ENCODE measurements at regions not wholly inside any gene's neighbourhood (a gene's known extent, or its start where the extent isn't known, plus 50 kb on each side); places are given as distances from the start of the nearest gene placed in this dataset.
"Not testable (repeated sequence)": the region's sequence is repeated elsewhere in the genome, so short reads cannot be mapped to it uniquely, and the experiment has no call there.

DNA sequence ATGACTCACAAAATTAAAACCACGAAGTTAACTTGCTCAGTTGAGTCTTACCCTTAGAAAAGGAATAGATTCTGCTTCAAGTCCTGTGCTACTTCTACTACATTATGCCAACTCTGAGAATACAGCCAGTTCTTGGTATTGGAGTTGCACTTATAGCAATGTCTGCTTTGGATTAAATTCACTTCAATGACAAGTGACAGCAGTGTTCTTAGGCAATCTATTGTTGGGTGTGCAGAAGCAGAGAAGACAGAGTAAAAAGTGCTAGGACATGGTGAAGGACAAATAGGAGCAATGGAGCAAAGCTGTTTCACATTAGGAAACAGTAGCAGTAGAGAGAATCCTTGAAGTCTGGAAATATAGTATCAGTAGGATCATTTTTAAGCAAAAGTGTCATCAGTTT, 713.1 kb downstream of the SI start:
- no peak for DNase-seq

- DNase-seq, result no peak
Measured at GRCh38 chr3:164364111-164364510, 714.2 kb downstream of the SI start.

DNA sequence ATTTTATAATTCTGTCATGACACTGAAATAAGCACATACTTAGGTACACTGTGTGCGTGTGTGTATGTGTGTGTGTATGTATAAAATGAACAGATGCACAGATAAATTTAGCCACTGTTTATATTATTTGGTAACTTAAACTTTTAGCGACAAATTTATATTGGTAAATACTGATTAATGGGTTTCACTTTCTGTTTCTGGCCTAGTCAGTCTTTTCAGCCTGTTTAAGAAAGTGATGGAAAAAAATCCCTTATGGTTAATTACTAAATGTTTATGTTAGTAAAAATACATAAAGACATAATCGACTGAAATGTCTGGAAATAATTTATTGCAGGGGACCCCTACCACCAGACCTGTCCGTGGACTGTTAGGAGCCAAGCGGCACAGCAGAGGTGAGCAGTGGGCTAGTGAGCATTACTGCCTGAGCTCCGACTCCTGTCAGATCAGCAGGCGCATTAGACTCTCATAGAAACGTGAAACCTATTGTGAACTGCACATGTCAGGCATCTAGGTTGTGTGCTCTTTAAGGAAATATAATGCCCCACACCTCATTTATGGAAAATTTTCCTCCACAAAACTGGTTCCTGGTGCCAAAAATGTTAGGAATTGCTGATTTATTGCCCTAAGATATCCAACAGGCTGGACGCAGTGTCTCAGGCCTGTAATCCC, 717.4 kb downstream of the SI start:
- no peak for DNase-seq

DNA sequence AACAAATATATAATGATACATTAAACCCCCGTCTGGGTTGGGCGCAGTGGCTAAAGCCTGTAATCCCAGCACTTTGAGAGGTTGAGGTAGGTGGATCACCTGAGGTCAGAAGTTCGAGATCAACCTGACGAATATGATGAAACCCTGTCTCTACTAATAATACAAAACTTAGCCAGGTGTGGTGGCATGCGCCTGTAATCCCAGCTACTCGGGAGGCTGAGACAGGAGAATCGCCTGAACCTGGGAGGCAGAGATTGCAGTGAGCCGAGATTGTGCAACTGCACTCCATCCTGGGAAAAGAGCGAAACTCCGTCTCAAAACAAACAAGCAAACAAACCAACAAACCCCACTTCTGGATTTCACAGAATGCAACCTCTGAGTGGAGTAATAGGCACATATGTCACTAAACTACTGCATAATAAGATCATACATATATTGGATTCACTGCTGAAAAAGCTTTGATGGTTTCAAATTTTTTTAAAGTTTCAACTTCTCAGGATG, 718.2 kb downstream of the SI start:
- DNase-seq, result no peak

- no peak for DNase-seq
Measured at GRCh38 chr3:164352991-164353390, 725.3 kb downstream of the SI start.

DNA sequence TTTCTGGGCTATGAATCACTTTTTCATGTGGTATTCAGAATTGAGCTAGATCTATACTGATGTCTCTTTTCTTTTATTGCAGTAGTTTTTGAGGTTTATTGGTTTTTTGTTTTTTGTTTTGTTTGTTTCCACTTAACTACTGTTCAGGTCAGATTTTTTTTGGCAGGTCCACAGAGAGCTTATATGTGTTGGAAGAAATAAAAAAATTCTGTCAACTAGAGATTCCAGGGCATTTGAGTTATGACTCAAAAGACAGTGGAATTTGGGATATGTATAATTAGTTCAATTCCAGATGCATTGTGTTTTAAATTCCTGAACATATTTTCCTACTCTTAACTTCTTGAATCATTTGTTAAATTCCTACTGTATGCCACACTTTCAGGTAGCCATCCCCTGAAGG, 727.2 kb downstream of the SI start:
- no peak for DNase-seq

DNA sequence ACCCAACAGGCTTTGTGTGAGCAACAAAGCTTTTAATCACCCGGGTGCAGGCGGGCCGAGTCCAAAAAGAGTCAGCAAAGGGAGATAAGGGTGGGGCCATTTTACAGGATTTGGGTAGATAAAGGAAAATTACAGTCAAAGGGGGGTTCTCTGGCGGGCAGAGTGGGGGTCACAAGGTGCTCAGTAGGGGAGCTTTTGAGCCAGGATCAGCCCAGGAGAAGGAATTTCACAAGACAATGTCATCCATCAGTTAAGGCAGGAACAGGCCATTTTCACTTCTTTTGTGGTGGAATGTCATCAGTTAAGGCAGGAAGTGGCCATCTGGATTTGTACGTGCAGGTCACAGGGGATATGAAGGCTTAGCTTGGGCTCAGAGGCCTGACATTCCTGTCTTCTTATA, 736.1 kb downstream of the SI start:
- not testable (repeated sequence) for DNase-seq

GRCh38 chr3:164341086-164341485, 737.2 kb downstream of the SI start:
- DNase-seq, result no peak

GRCh38 chr3:164340273-164340672, 738.0 kb downstream of the SI start:
- no peak for DNase-seq

DNA sequence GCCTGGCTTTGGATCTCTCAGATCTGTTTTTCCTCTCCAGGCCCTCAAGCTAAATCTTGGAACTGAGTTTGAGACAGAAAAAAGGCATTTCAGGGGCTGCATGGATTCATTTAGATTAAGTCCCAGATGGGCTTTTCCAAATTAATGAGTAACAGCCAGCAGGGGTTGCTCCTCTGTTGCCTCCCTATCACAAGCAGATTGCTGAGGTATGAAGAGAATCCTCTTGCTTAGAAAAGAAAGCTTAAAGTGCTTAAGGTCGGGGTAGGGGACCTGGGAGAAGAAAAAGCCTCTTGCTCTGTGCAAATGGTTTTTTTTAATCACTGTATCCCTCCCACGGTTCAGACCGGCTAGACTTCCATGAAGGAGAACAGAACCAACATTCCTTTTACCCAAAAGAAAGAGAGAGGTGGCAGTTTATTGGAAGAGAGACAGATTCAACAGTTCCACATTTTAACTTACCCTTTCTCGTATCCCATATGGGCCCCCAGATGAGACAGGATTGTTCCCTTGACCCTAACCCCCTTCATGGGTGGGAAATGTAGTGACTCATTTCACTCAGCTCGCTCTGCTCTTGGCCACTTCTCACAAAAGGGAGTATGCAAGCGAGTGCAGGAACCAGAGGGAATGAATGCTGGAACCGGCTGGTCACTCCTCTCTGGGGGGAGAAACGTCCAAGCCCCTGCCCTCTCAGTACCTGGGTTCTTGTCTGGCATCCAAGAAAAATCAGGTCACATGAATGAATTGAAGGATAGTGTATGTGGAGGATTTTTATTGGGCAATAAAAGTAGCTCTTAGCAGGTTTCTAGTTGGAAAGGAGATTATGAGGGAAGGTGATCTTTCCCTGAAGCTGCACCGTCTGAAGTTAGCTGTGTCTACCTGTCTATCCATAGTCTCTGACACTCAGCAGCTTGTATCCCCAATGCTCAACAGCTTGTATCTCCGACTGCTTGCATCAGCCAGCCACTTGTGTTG, 745.2 kb downstream of the SI start:
- DNase-seq, result no peak

GRCh38 chr3:164326714-164327113, 751.6 kb downstream of the SI start:
- DNase-seq, result no peak

DNA sequence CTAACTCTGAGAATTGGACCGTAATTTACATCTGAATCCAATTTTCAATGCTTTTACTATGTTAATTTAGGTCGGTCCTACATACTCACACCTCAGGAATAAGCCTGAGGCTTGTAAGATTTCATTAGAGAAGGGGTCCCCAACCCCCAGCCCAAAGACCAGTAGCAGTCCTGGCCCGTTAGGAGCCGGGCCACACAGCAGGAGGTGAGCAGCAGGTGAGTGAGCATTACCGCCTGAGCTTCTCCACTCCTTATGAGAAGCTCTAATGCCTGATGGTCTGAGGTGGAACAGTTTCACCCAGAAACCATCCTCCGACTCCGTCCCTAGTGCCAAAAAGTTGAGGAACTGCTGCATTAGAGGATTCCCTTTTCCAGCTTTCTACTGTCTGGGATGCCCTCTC, 757.3 kb downstream of the SI start:
- DNase-seq, result no peak

GRCh38 chr3:164306042-164306441, 772.3 kb downstream of the SI start:
- no peak for DNase-seq

DNA sequence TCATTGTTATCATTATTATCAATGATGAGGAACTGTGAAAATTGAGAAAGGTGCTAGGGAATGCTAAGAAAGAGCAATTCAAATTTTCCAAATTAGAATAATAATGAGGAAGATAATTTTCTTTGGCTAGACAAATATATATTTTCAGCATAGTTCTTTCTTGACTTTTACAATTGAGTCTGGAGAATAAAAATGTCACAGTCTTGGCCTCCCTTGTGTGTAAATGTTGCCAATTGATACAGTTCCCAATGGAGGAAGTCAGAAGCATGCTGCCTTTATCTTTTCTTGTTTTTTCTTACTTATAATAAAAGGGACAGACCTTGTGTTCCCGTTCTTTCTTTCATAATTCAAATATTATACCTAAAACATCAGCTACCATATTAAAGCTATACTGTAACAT, 774.4 kb downstream of the SI start:
- DNase-seq, result no peak

DNA sequence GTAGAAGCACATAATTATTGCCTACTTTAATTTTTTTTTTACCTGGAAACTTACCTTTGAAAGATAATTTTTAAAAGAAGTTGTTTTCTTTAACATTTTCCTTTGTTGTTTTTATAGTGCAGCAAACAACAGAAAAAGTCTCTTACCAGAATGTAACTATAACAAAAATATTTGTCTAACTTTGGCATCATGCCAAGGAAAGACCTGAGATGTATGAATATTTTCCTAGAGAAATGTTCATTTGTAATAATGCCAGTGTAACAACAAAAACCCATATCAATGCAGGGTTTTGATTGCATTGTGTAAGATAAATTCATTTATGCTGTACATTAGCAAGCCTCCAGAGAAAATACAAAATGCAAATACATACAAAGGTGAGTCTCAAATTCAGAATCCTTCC, 775.7 kb downstream of the SI start:
- no peak for DNase-seq

DNA sequence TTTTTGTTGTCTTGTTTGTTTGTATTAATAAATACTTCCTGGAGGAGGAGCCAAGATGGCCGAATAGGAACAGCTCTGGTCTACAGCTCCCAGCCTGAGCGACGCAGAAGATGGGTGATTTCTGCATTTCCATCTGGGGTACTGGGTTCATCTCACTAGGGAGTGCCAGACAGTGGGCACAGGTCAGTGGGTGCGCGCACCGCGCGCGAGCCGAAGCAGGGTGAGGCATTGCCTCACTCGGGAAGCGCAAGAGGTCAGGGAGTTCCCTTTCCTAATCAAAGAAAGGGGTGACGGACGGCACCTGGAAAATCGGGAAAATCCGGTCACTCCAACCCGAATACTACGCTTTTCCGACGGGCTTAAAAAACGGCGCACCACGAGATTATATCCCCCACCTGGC, 786.8 kb downstream of the SI start:
- DNase-seq, result not testable (repeated sequence)

GRCh38 chr3:164278550-164278949, 799.7 kb downstream of the SI start:
- DNase-seq, result no peak

GRCh38 chr3:164267053-164267452, 811.2 kb downstream of the SI start:
- DNase-seq, result no peak

DNA sequence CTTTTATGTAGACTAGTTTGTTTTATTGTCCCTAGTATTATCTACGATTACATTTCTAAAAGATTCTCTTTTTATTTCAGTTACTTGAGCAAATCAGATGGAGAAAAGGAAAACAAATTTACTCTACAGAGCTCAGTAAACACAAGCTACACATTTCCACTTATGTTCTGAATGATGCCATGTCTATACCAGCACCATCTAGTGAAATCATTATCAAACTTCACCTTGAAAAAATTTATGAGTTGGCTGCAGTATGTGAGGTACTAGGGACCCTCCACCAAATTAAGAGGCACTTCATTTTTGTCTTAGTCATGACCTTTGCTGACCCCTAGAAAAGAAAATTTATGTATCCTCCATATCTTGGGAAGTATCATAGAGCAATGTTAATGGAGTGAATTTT, 827.4 kb downstream of the SI start:
- DNase-seq, result no peak

DNA sequence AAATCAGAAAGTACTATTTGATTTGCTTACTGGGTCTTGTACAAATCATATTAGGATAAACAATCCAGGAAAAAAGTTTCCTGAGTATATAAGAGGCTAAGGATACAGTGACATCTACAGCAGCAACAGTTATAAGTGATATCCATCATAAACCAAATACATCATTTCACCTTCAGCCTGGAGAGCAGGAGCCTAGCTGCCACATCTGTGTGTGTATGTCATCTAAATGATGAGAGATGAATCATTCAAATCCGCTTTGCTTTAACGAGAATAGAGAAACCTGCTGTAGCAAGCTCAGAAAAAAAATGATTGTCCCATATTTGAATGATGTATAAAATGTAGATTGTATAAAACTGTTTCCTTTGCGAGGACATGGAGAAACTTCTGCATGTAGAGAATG, 841.4 kb downstream of the SI start:
- no peak for DNase-seq

GRCh38 chr3:164235289-164236028, 842.8 kb downstream of the SI start:
- no peak for DNase-seq

GRCh38 chr3:164233951-164234350, 844.3 kb downstream of the SI start:
- no peak for DNase-seq

GRCh38 chr3:164231718-164232117, 846.6 kb downstream of the SI start:
- no peak for DNase-seq
